WTC11 (cell line): ENCODE measurements at regions not wholly inside any gene's neighbourhood (a gene's known extent, or its start where the extent isn't known, plus 50 kb on each side); places are given as distances from the start of the nearest gene placed in this dataset.

Experiments
- ATAC-seq: fragments of 200-7000 bp; cut with Tn5 transposase; 2 replicates; pipeline ENCODE4 v1.10.0; 2021; ENCODE audit warnings: mild to moderate bottlenecking, moderate library complexity
- CTCF ChIA-PET: fragments of 300-600 bp; sonication (Branson Sonifier 250); formaldehyde crosslinking; loops from one replicate; lab custom pipeline; 2021; ENCODE audit warnings: antibody characterized with exemption; lab: Charles Lee
- POLR2A ChIA-PET: fragments of 350-600 bp; sonication (Branson Sonifier 250); formaldehyde crosslinking; loops from one replicate; lab custom pipeline; 2021; ENCODE audit warnings: antibody characterized with exemption; lab: Charles Lee
- DNase-seq: peaks from one replicate; pipeline ENCODE4 v3.0.0; 2021; ENCODE audit warnings: low spot score
- H3K27ac Mint-ChIP-seq: 2 replicates; pipeline ENCODE4 v1.8.0; 2021; ENCODE audit warnings: mixed read lengths
- H3K27me3 Mint-ChIP-seq: 2 replicates; pipeline ENCODE4 v1.8.0; 2021; ENCODE audit warnings: low read depth, mild to moderate bottlenecking, moderate library complexity, mixed read lengths
- H3K36me3 Mint-ChIP-seq: 2 replicates; pipeline ENCODE4 v1.8.0; 2021; ENCODE audit warnings: mixed read lengths
- H3K4me1 Mint-ChIP-seq: 2 replicates; pipeline ENCODE4 v1.8.0; 2022; ENCODE audit warnings: mixed read lengths
- H3K4me3 Mint-ChIP-seq: 2 replicates; pipeline ENCODE4 v1.8.0; 2021; ENCODE audit warnings: mild to moderate bottlenecking, moderate library complexity, mixed read lengths
- H3K9me3 Mint-ChIP-seq: 2 replicates; pipeline ENCODE4 v1.8.0; 2021; ENCODE audit warnings: mixed read lengths
- EMX1 ChIP-seq: fragments of 250-450 bp; sonication (Bioruptor Pico); IDR thresholded peaks from 2 replicates; pipeline ENCODE4 v1.8.0; 2021; ENCODE audit warnings: mild to moderate bottlenecking
- FOXP1 ChIP-seq: sonication (generic); formaldehyde crosslinking; IDR thresholded peaks from 2 replicates; pipeline ENCODE4 v1.8.0; 2022; ENCODE audit warnings: missing genetic modification reagents, mild to moderate bottlenecking, moderate library complexity, borderline replicate concordance
- JAZF1 ChIP-seq: fragments of 250-450 bp; sonication (Bioruptor Pico); IDR thresholded peaks from 2 replicates; pipeline ENCODE4 v1.9.0; 2021; ENCODE audit warnings: moderate library complexity, mild to moderate bottlenecking, inconsistent platforms
- MYBL2 ChIP-seq: sonication (generic); formaldehyde crosslinking; IDR thresholded peaks from 2 replicates; pipeline ENCODE4 v1.8.1; 2023; ENCODE audit warnings: mild to moderate bottlenecking, moderate library complexity, missing genetic modification reagents
- NFATC4 ChIP-seq: fragments of 250-450 bp; sonication (Bioruptor Pico); IDR thresholded peaks from 2 replicates; pipeline ENCODE4 v1.9.0; 2021; ENCODE audit warnings: mild to moderate bottlenecking
- NFE2L1 ChIP-seq: sonication (generic); formaldehyde crosslinking; IDR thresholded peaks from 2 replicates; pipeline ENCODE4 v1.8.1; 2023; ENCODE audit warnings: missing genetic modification reagents
- SMAD4 ChIP-seq: sonication (generic); formaldehyde crosslinking; IDR thresholded peaks from 2 replicates; pipeline ENCODE4 v1.8.0; 2022; ENCODE audit warnings: mild to moderate bottlenecking, missing genetic modification reagents
- SOX15 ChIP-seq: fragments of 250-450 bp; sonication (Bioruptor Pico); IDR thresholded peaks from 2 replicates; pipeline ENCODE4 v1.9.0; 2021; ENCODE audit warnings: mild to moderate bottlenecking
- TEAD4 ChIP-seq: sonication (generic); formaldehyde crosslinking; IDR thresholded peaks from 2 replicates; pipeline ENCODE4 v1.8.0; 2022; ENCODE audit warnings: mild to moderate bottlenecking, missing genetic modification reagents
- TF ChIP-seq, protein P1 (sequence below): sonication (generic); formaldehyde crosslinking; IDR thresholded peaks from 2 replicates; pipeline ENCODE4 v1.8.0; 2022; ENCODE audit warnings: mild to moderate bottlenecking, missing genetic modification reagents
- TF ChIP-seq, protein P2 (sequence below): sonication (generic); formaldehyde crosslinking; IDR thresholded peaks from 2 replicates; pipeline ENCODE4 v1.8.0; 2023; ENCODE audit warnings: missing genetic modification reagents, mild to moderate bottlenecking, borderline replicate concordance
- TF ChIP-seq, protein P3 (sequence below): fragments of 250-450 bp; sonication (Bioruptor Pico); IDR thresholded peaks from 2 replicates; pipeline ENCODE4 v1.9.0; 2021; ENCODE audit warnings: mild to moderate bottlenecking
- TF ChIP-seq, protein P4 (sequence below): sonication (generic); formaldehyde crosslinking; IDR thresholded peaks from 2 replicates; pipeline ENCODE4 v1.8.1; 2023; ENCODE audit warnings: mild to moderate bottlenecking, missing genetic modification reagents, moderate library complexity
- TF ChIP-seq, protein P5 (sequence below): sonication (generic); formaldehyde crosslinking; conservative IDR thresholded peaks from 2 replicates; pipeline ENCODE4 v1.8.1; 2023; ENCODE audit warnings: mild to moderate bottlenecking, low read depth, missing genetic modification reagents, moderate library complexity
- TF ChIP-seq, protein P6 (sequence below): sonication (generic); formaldehyde crosslinking; IDR thresholded peaks from 2 replicates; pipeline ENCODE4 v1.8.1; 2022; ENCODE audit warnings: low read depth, mild to moderate bottlenecking, moderate library complexity, missing genetic modification reagents, borderline replicate concordance
- TF ChIP-seq, protein P7 (sequence below): sonication (generic); formaldehyde crosslinking; IDR thresholded peaks from 2 replicates; pipeline ENCODE4 v1.8.1; 2023; ENCODE audit warnings: mild to moderate bottlenecking, missing genetic modification reagents
- TF ChIP-seq, protein P8 (sequence below): sonication (generic); formaldehyde crosslinking; IDR thresholded peaks from 2 replicates; pipeline ENCODE4 v1.8.1; 2023; ENCODE audit warnings: mild to moderate bottlenecking, missing genetic modification reagents, borderline replicate concordance

DNA sequence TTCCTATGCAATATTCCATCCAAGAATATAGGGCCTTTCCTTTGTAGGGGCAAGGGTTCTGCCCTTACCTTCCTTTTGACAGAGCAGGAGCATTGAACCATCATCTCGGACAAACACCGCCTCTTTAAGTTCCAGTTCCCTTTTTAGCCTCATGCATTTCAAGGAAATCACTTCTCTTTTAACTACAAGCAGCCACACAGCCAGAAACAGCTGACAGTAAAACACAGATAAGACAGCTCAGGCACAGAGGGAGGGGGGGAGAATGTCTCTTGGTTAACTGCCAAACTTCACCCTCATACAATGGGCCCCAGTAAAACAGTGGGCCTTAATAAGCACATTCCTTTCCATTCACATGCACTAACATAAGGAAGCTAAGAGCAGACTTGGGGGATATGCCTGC lies 648.3 kb downstream of the GABRG1 start:
- no peak for TF ChIP-seq EMX1 (CRISPR knock-in tag)
- TF ChIP-seq MYBL2 (CRISPR knock-in tag): no peak
- TF ChIP-seq, protein P1, sequence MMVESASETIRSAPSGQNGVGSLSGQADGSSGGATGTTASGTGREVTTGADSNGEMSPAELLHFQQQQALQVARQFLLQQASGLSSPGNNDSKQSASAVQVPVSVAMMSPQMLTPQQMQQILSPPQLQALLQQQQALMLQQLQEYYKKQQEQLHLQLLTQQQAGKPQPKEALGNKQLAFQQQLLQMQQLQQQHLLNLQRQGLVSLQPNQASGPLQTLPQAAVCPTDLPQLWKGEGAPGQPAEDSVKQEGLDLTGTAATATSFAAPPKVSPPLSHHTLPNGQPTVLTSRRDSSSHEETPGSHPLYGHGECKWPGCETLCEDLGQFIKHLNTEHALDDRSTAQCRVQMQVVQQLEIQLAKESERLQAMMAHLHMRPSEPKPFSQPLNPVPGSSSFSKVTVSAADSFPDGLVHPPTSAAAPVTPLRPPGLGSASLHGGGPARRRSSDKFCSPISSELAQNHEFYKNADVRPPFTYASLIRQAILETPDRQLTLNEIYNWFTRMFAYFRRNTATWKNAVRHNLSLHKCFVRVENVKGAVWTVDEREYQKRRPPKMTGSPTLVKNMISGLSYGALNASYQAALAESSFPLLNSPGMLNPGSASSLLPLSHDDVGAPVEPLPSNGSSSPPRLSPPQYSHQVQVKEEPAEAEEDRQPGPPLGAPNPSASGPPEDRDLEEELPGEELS (CRISPR knock-in tag): no peak
- no peak for TF ChIP-seq JAZF1 (CRISPR knock-in tag)
- TF ChIP-seq, protein P2, sequence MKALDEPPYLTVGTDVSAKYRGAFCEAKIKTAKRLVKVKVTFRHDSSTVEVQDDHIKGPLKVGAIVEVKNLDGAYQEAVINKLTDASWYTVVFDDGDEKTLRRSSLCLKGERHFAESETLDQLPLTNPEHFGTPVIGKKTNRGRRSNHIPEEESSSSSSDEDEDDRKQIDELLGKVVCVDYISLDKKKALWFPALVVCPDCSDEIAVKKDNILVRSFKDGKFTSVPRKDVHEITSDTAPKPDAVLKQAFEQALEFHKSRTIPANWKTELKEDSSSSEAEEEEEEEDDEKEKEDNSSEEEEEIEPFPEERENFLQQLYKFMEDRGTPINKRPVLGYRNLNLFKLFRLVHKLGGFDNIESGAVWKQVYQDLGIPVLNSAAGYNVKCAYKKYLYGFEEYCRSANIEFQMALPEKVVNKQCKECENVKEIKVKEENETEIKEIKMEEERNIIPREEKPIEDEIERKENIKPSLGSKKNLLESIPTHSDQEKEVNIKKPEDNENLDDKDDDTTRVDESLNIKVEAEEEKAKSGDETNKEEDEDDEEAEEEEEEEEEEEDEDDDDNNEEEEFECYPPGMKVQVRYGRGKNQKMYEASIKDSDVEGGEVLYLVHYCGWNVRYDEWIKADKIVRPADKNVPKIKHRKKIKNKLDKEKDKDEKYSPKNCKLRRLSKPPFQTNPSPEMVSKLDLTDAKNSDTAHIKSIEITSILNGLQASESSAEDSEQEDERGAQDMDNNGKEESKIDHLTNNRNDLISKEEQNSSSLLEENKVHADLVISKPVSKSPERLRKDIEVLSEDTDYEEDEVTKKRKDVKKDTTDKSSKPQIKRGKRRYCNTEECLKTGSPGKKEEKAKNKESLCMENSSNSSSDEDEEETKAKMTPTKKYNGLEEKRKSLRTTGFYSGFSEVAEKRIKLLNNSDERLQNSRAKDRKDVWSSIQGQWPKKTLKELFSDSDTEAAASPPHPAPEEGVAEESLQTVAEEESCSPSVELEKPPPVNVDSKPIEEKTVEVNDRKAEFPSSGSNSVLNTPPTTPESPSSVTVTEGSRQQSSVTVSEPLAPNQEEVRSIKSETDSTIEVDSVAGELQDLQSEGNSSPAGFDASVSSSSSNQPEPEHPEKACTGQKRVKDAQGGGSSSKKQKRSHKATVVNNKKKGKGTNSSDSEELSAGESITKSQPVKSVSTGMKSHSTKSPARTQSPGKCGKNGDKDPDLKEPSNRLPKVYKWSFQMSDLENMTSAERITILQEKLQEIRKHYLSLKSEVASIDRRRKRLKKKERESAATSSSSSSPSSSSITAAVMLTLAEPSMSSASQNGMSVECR (CRISPR knock-in tag): no peak
- TF ChIP-seq, protein P3, sequence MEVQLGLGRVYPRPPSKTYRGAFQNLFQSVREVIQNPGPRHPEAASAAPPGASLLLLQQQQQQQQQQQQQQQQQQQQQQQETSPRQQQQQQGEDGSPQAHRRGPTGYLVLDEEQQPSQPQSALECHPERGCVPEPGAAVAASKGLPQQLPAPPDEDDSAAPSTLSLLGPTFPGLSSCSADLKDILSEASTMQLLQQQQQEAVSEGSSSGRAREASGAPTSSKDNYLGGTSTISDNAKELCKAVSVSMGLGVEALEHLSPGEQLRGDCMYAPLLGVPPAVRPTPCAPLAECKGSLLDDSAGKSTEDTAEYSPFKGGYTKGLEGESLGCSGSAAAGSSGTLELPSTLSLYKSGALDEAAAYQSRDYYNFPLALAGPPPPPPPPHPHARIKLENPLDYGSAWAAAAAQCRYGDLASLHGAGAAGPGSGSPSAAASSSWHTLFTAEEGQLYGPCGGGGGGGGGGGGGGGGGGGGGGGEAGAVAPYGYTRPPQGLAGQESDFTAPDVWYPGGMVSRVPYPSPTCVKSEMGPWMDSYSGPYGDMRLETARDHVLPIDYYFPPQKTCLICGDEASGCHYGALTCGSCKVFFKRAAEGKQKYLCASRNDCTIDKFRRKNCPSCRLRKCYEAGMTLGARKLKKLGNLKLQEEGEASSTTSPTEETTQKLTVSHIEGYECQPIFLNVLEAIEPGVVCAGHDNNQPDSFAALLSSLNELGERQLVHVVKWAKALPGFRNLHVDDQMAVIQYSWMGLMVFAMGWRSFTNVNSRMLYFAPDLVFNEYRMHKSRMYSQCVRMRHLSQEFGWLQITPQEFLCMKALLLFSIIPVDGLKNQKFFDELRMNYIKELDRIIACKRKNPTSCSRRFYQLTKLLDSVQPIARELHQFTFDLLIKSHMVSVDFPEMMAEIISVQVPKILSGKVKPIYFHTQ: no peak
- TF ChIP-seq NFE2L1 (CRISPR knock-in tag): no peak
- TF ChIP-seq TEAD4 (CRISPR knock-in tag): no peak
- TF ChIP-seq, protein P4, sequence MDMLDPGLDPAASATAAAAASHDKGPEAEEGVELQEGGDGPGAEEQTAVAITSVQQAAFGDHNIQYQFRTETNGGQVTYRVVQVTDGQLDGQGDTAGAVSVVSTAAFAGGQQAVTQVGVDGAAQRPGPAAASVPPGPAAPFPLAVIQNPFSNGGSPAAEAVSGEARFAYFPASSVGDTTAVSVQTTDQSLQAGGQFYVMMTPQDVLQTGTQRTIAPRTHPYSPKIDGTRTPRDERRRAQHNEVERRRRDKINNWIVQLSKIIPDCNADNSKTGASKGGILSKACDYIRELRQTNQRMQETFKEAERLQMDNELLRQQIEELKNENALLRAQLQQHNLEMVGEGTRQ: no peak
- no peak for TF ChIP-seq NFATC4 (CRISPR knock-in tag)
- TF ChIP-seq FOXP1: no peak
- TF ChIP-seq, protein P5, sequence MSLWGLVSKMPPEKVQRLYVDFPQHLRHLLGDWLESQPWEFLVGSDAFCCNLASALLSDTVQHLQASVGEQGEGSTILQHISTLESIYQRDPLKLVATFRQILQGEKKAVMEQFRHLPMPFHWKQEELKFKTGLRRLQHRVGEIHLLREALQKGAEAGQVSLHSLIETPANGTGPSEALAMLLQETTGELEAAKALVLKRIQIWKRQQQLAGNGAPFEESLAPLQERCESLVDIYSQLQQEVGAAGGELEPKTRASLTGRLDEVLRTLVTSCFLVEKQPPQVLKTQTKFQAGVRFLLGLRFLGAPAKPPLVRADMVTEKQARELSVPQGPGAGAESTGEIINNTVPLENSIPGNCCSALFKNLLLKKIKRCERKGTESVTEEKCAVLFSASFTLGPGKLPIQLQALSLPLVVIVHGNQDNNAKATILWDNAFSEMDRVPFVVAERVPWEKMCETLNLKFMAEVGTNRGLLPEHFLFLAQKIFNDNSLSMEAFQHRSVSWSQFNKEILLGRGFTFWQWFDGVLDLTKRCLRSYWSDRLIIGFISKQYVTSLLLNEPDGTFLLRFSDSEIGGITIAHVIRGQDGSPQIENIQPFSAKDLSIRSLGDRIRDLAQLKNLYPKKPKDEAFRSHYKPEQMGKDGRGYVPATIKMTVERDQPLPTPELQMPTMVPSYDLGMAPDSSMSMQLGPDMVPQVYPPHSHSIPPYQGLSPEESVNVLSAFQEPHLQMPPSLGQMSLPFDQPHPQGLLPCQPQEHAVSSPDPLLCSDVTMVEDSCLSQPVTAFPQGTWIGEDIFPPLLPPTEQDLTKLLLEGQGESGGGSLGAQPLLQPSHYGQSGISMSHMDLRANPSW: no peak
- no peak for TF ChIP-seq SOX15 (CRISPR knock-in tag)
- TF ChIP-seq, protein P6, sequence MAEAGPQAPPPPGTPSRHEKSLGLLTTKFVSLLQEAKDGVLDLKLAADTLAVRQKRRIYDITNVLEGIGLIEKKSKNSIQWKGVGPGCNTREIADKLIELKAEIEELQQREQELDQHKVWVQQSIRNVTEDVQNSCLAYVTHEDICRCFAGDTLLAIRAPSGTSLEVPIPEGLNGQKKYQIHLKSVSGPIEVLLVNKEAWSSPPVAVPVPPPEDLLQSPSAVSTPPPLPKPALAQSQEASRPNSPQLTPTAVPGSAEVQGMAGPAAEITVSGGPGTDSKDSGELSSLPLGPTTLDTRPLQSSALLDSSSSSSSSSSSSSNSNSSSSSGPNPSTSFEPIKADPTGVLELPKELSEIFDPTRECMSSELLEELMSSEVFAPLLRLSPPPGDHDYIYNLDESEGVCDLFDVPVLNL (CRISPR knock-in tag): no peak
- TF ChIP-seq, protein P7, sequence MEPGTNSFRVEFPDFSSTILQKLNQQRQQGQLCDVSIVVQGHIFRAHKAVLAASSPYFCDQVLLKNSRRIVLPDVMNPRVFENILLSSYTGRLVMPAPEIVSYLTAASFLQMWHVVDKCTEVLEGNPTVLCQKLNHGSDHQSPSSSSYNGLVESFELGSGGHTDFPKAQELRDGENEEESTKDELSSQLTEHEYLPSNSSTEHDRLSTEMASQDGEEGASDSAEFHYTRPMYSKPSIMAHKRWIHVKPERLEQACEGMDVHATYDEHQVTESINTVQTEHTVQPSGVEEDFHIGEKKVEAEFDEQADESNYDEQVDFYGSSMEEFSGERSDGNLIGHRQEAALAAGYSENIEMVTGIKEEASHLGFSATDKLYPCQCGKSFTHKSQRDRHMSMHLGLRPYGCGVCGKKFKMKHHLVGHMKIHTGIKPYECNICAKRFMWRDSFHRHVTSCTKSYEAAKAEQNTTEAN (CRISPR knock-in tag): no peak
- TF ChIP-seq, protein P8, sequence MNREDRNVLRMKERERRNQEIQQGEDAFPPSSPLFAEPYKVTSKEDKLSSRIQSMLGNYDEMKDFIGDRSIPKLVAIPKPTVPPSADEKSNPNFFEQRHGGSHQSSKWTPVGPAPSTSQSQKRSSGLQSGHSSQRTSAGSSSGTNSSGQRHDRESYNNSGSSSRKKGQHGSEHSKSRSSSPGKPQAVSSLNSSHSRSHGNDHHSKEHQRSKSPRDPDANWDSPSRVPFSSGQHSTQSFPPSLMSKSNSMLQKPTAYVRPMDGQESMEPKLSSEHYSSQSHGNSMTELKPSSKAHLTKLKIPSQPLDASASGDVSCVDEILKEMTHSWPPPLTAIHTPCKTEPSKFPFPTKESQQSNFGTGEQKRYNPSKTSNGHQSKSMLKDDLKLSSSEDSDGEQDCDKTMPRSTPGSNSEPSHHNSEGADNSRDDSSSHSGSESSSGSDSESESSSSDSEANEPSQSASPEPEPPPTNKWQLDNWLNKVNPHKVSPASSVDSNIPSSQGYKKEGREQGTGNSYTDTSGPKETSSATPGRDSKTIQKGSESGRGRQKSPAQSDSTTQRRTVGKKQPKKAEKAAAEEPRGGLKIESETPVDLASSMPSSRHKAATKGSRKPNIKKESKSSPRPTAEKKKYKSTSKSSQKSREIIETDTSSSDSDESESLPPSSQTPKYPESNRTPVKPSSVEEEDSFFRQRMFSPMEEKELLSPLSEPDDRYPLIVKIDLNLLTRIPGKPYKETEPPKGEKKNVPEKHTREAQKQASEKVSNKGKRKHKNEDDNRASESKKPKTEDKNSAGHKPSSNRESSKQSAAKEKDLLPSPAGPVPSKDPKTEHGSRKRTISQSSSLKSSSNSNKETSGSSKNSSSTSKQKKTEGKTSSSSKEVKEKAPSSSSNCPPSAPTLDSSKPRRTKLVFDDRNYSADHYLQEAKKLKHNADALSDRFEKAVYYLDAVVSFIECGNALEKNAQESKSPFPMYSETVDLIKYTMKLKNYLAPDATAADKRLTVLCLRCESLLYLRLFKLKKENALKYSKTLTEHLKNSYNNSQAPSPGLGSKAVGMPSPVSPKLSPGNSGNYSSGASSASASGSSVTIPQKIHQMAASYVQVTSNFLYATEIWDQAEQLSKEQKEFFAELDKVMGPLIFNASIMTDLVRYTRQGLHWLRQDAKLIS: no peak
- TF ChIP-seq SMAD4 (CRISPR knock-in tag): no peak
- Mint-ChIP-seq H3K27ac (no peak overlapping the region), H3K4me3 (no peak overlapping the region), H3K4me1 (no peaks in the 10 kb centered on the region), H3K9me3 (peaks cover 47% of the 10 kb centered on the region), H3K27me3 (peaks cover 22% of the 10 kb centered on the region), H3K36me3 (peaks cover 36% of the 10 kb centered on the region)
- no peak for DNase-seq
- ChIA-PET POLR2A (no interaction called here), CTCF (no interaction called here)
- no peak for ATAC-seq
